ENCODE measurements at regions not wholly inside any gene's neighbourhood (a gene's known extent, or its start where the extent isn't known, plus 50 kb on each side); places are given as distances from the start of the nearest gene placed in this dataset.

GRCh38 chr13:64568748-64569147 lies 2661.4 kb downstream of the PCDH9 start:
- TF ChIP-seq CTCF (conservative IDR thresholded peaks at IDR 0.05; ENCODE audit: low read depth, low read length) (no peak), RAD21 (IDR thresholded peaks at IDR 0.05; ENCODE audit: low read length) (no peak), BHLHE40 (IDR thresholded peaks at IDR 0.05; ENCODE audit: low read depth, low read length) (no peak), USF2 (IDR thresholded peaks at IDR 0.05; ENCODE audit: low read depth, low read length) (no peak), MAZ (IDR thresholded peaks at IDR 0.05; ENCODE audit: borderline replicate concordance, low read depth, low read length) (no peak), POLR2A (IDR thresholded peaks at IDR 0.05; ENCODE audit: low read depth, low read length) (no peak), CEBPB (IDR thresholded peaks at IDR 0.05; ENCODE audit: low read depth, low read length) (no peak), MAFK (IDR thresholded peaks at IDR 0.05; ENCODE audit: low read depth, low read length) (no peak), CHD1 (IDR thresholded peaks at IDR 0.05; ENCODE audit: low read depth, low read length) (no peak), FOS (IDR thresholded peaks at IDR 0.05; ENCODE audit: low read depth, low read length) (no peak)
